ENCODE measurements at regions not wholly inside any gene's neighbourhood (a gene's known extent, or its start where the extent isn't known, plus 50 kb on each side); places are given as distances from the start of the nearest gene placed in this dataset.

GRCh38 chrX:74232859-74233258 is 71.1 kb upstream of the ZCCHC13 start:
- 90% methylated on average over 3 of the region's 3 CpGs for WGBS
- no peak overlapping the region for H3K4me3 ChIP-seq (ENCODE audit: low read length in 2 of 2)
- H3K4me1 ChIP-seq (ENCODE audit: control insufficient read depth in 2 of 2, insufficient read depth in 2 of 2, low read length in 2 of 2): no peaks in the 10 kb centered on the region
- H3K27me3 ChIP-seq (ENCODE audit: control insufficient read depth in 2 of 2, insufficient read depth in 1 of 2, low read length in 1 of 2): no peaks in the 10 kb centered on the region
- no peaks in the 10 kb centered on the region for H3K36me3 ChIP-seq (ENCODE audit: control insufficient read depth in 2 of 2, insufficient read depth in 2 of 2, low read length in 1 of 2)
- H3K27ac ChIP-seq (ENCODE audit: low read depth in 1 of 2, low read length in 1 of 2): no peak overlapping the region
- no peak for DNase-seq (ENCODE audit: low read depth in 6 of 9, low spot score in 9 of 9)
- H3K9me3 ChIP-seq (ENCODE audit: control insufficient read depth in 2 of 2, insufficient read depth in 1 of 2, low read length in 1 of 2): no peaks in the 10 kb centered on the region

GRCh38 chrX:74231625-74232024 is 72.4 kb upstream of the ZCCHC13 start:
- DNase-seq (ENCODE audit: low read depth in 6 of 9, low spot score in 9 of 9): no peak
- Histone ChIP-seq H3K4me3 (ENCODE audit: low read length in 2 of 2) (no peak overlapping the region), H3K36me3 (ENCODE audit: control insufficient read depth in 2 of 2, insufficient read depth in 2 of 2, low read length in 1 of 2) (no peaks in the 10 kb centered on the region), H3K9me3 (ENCODE audit: control insufficient read depth in 2 of 2, insufficient read depth in 1 of 2, low read length in 1 of 2) (no peaks in the 10 kb centered on the region), H3K4me1 (ENCODE audit: control insufficient read depth in 2 of 2, insufficient read depth in 2 of 2, low read length in 2 of 2) (no peaks in the 10 kb centered on the region), H3K27me3 (ENCODE audit: control insufficient read depth in 2 of 2, insufficient read depth in 1 of 2, low read length in 1 of 2) (no peaks in the 10 kb centered on the region), H3K27ac (ENCODE audit: low read depth in 1 of 2, low read length in 1 of 2) (no peak overlapping the region)
- WGBS: 97% methylated on average over 5 of the region's 5 CpGs

- Histone ChIP-seq H3K27ac (ENCODE audit: low read depth in 1 of 2, low read length in 1 of 2) (no peak overlapping the region), H3K9me3 (ENCODE audit: control insufficient read depth in 2 of 2, insufficient read depth in 1 of 2, low read length in 1 of 2) (peaks cover 0 to 3% of the 10 kb centered on the region in 2 donors), H3K4me3 (ENCODE audit: low read length in 2 of 2) (no peak overlapping the region), H3K36me3 (ENCODE audit: control insufficient read depth in 2 of 2, insufficient read depth in 2 of 2, low read length in 1 of 2) (no peaks in the 10 kb centered on the region), H3K27me3 (ENCODE audit: control insufficient read depth in 2 of 2, insufficient read depth in 1 of 2, low read length in 1 of 2) (no peaks in the 10 kb centered on the region), H3K4me1 (ENCODE audit: control insufficient read depth in 2 of 2, insufficient read depth in 2 of 2, low read length in 2 of 2) (no peaks in the 10 kb centered on the region)
- no peak for DNase-seq (ENCODE audit: low read depth in 6 of 9, low spot score in 9 of 9)
Observed at GRCh38 chrX:74230094-74230493, 73.9 kb upstream of the ZCCHC13 start.

GRCh38 chrX:74225111-74225510 is 78.9 kb upstream of the ZCCHC13 start:
- WGBS: 97% methylated on average over 5 of the region's 5 CpGs
- no peak overlapping the region for H3K27ac ChIP-seq (ENCODE audit: low read depth in 1 of 2, low read length in 1 of 2)
- DNase-seq (ENCODE audit: low read depth in 6 of 9, low spot score in 9 of 9): no peak

GRCh38 chrX:74220277-74220676 is 83.7 kb upstream of the ZCCHC13 start:
- H3K36me3 ChIP-seq (ENCODE audit: control insufficient read depth in 2 of 2, insufficient read depth in 2 of 2, low read length in 1 of 2): peaks cover 0 to 4% of the 10 kb centered on the region in 2 donors
- H3K9me3 ChIP-seq (ENCODE audit: control insufficient read depth in 2 of 2, insufficient read depth in 1 of 2, low read length in 1 of 2): peaks cover 0 to under 1% of the 10 kb centered on the region in 2 donors
- DNase-seq (ENCODE audit: low read depth in 6 of 9, low spot score in 9 of 9): no peak
- no peak overlapping the region for H3K27ac ChIP-seq (ENCODE audit: low read depth in 1 of 2, low read length in 1 of 2)
- no peaks in the 10 kb centered on the region for H3K4me1 ChIP-seq (ENCODE audit: control insufficient read depth in 2 of 2, insufficient read depth in 2 of 2, low read length in 2 of 2)
- no peak overlapping the region for H3K4me3 ChIP-seq (ENCODE audit: low read length in 2 of 2)
- H3K27me3 ChIP-seq (ENCODE audit: control insufficient read depth in 2 of 2, insufficient read depth in 1 of 2, low read length in 1 of 2): no peaks in the 10 kb centered on the region
- WGBS: 99% methylated on average over 2 of the region's 2 CpGs

More at GRCh38 chrX:74225111-74225510, 78.9 kb upstream of the ZCCHC13 start:
- peaks cover 0 to 3% of the 10 kb centered on the region in 2 donors for H3K9me3 ChIP-seq (ENCODE audit: control insufficient read depth in 2 of 2, insufficient read depth in 1 of 2, low read length in 1 of 2)
- H3K27me3 ChIP-seq (ENCODE audit: control insufficient read depth in 2 of 2, insufficient read depth in 1 of 2, low read length in 1 of 2): no peaks in the 10 kb centered on the region
- H3K4me1 ChIP-seq (ENCODE audit: control insufficient read depth in 2 of 2, insufficient read depth in 2 of 2, low read length in 2 of 2): no peaks in the 10 kb centered on the region
- H3K36me3 ChIP-seq (ENCODE audit: control insufficient read depth in 2 of 2, insufficient read depth in 2 of 2, low read length in 1 of 2): no peaks in the 10 kb centered on the region
- no peak overlapping the region for H3K4me3 ChIP-seq (ENCODE audit: low read length in 2 of 2)

GRCh38 chrX:74218895-74219294 is 85.1 kb upstream of the ZCCHC13 start:
- Histone ChIP-seq H3K36me3 (ENCODE audit: control insufficient read depth in 2 of 2, insufficient read depth in 2 of 2, low read length in 1 of 2) (peaks cover 0 to 7% of the 10 kb centered on the region in 2 donors), H3K27ac (ENCODE audit: low read depth in 1 of 2, low read length in 1 of 2) (no peak overlapping the region), H3K9me3 (ENCODE audit: control insufficient read depth in 2 of 2, insufficient read depth in 1 of 2, low read length in 1 of 2) (no peaks in the 10 kb centered on the region), H3K27me3 (ENCODE audit: control insufficient read depth in 2 of 2, insufficient read depth in 1 of 2, low read length in 1 of 2) (no peaks in the 10 kb centered on the region), H3K4me1 (ENCODE audit: control insufficient read depth in 2 of 2, insufficient read depth in 2 of 2, low read length in 2 of 2) (no peaks in the 10 kb centered on the region), H3K4me3 (ENCODE audit: low read length in 2 of 2) (no peak overlapping the region)
- DNase-seq (ENCODE audit: low read depth in 6 of 9, low spot score in 9 of 9): no peak
- 100% methylated on average over 1 of the region's 1 CpG for WGBS

GRCh38 chrX:74216421-74216820 is 87.6 kb upstream of the ZCCHC13 start:
- no peak for DNase-seq (ENCODE audit: low read depth in 6 of 9, low spot score in 9 of 9)
- Histone ChIP-seq H3K27ac (ENCODE audit: low read depth in 1 of 2, low read length in 1 of 2) (no peak overlapping the region), H3K4me3 (ENCODE audit: low read length in 2 of 2) (no peak overlapping the region), H3K27me3 (ENCODE audit: control insufficient read depth in 2 of 2, insufficient read depth in 1 of 2, low read length in 1 of 2) (no peaks in the 10 kb centered on the region), H3K9me3 (ENCODE audit: control insufficient read depth in 2 of 2, insufficient read depth in 1 of 2, low read length in 1 of 2) (no peaks in the 10 kb centered on the region), H3K4me1 (ENCODE audit: control insufficient read depth in 2 of 2, insufficient read depth in 2 of 2, low read length in 2 of 2) (no peaks in the 10 kb centered on the region), H3K36me3 (ENCODE audit: control insufficient read depth in 2 of 2, insufficient read depth in 2 of 2, low read length in 1 of 2) (peaks cover 0 to 7% of the 10 kb centered on the region in 2 donors)

GRCh38 chrX:74211911-74212310 is 92.1 kb upstream of the ZCCHC13 start:
- DNase-seq (ENCODE audit: low read depth in 6 of 9, low spot score in 9 of 9): no peak
- no peak overlapping the region for H3K27ac ChIP-seq (ENCODE audit: low read depth in 1 of 2, low read length in 1 of 2)
- H3K4me1 ChIP-seq (ENCODE audit: control insufficient read depth in 2 of 2, insufficient read depth in 2 of 2, low read length in 2 of 2): no peaks in the 10 kb centered on the region
- H3K36me3 ChIP-seq (ENCODE audit: control insufficient read depth in 2 of 2, insufficient read depth in 2 of 2, low read length in 1 of 2): peaks cover 4 to 7% of the 10 kb centered on the region in 2 donors
- no peaks in the 10 kb centered on the region for H3K9me3 ChIP-seq (ENCODE audit: control insufficient read depth in 2 of 2, insufficient read depth in 1 of 2, low read length in 1 of 2)
- WGBS: 98% methylated on average over 1 of the region's 1 CpG
- H3K27me3 ChIP-seq (ENCODE audit: control insufficient read depth in 2 of 2, insufficient read depth in 1 of 2, low read length in 1 of 2): no peaks in the 10 kb centered on the region
- no peak overlapping the region for H3K4me3 ChIP-seq (ENCODE audit: low read length in 2 of 2)

- Histone ChIP-seq H3K4me3 (ENCODE audit: low read length in 2 of 2) (no peak overlapping the region), H3K27me3 (ENCODE audit: control insufficient read depth in 2 of 2, insufficient read depth in 1 of 2, low read length in 1 of 2) (no peaks in the 10 kb centered on the region), H3K27ac (ENCODE audit: low read depth in 1 of 2, low read length in 1 of 2) (no peak overlapping the region), H3K36me3 (ENCODE audit: control insufficient read depth in 2 of 2, insufficient read depth in 2 of 2, low read length in 1 of 2) (peaks cover 2 to 11% of the 10 kb centered on the region in 2 donors), H3K4me1 (ENCODE audit: control insufficient read depth in 2 of 2, insufficient read depth in 2 of 2, low read length in 2 of 2) (no peaks in the 10 kb centered on the region), H3K9me3 (ENCODE audit: control insufficient read depth in 2 of 2, insufficient read depth in 1 of 2, low read length in 1 of 2) (no peaks in the 10 kb centered on the region)
- WGBS: 96% methylated on average over 3 of the region's 3 CpGs
- DNase-seq (ENCODE audit: low read depth in 6 of 9, low spot score in 9 of 9): no peak
Observed at GRCh38 chrX:74207539-74207938, 96.4 kb upstream of the ZCCHC13 start.

- Histone ChIP-seq H3K27ac (ENCODE audit: low read depth in 1 of 2, low read length in 1 of 2) (no peak overlapping the region), H3K36me3 (ENCODE audit: control insufficient read depth in 2 of 2, insufficient read depth in 2 of 2, low read length in 1 of 2) (no peaks in the 10 kb centered on the region), H3K4me1 (ENCODE audit: control insufficient read depth in 2 of 2, insufficient read depth in 2 of 2, low read length in 2 of 2) (no peaks in the 10 kb centered on the region), H3K27me3 (ENCODE audit: control insufficient read depth in 2 of 2, insufficient read depth in 1 of 2, low read length in 1 of 2) (no peaks in the 10 kb centered on the region), H3K9me3 (ENCODE audit: control insufficient read depth in 2 of 2, insufficient read depth in 1 of 2, low read length in 1 of 2) (no peaks in the 10 kb centered on the region), H3K4me3 (ENCODE audit: low read length in 2 of 2) (no peak overlapping the region)
- DNase-seq (ENCODE audit: low read depth in 6 of 9, low spot score in 9 of 9): no peak
Observed at GRCh38 chrX:74195605-74196004, 108.4 kb upstream of the ZCCHC13 start.
